ENCODE measurements at regions not wholly inside any gene's neighbourhood (a gene's known extent, or its start where the extent isn't known, plus 50 kb on each side); places are given as distances from the start of the nearest gene placed in this dataset.

DNA sequence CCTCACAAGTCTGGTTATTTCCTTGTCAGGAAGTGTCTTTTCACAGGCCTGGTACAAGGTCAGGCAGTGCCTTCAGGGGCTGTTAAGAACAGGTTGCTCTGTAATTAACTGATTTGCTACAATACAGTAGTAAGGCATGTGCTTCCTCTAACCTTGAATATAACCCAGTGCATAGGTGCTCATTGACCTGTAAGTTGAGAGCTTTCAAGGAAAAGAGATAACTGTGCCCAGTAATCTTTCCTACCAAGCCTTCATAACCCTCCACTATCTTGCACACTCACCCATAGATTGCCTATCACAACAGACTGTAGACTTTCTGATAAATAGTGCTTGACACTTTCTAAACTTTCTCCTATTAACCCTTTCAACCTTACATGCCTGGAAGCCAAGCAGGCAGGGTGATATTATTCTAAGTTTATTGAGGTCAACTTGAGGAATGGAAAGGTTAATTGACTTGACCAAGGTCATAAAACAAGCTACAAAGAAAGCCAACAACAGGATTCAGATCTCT lies 148.1 kb downstream of the PPARGC1A start:
- Histone ChIP-seq H4K20me1 (ENCODE audit: insufficient read depth, low read depth, low read length) (no peaks in the 10 kb centered on the region), H3K9me2 (replicated peaks; ENCODE audit: insufficient read depth, low read length) (no peaks in the 10 kb centered on the region), H3K27ac (ENCODE audit: low read length) (no peak overlapping the region), H3K4me3 (ENCODE audit: low read length) (no peak overlapping the region), H3K4me1 (ENCODE audit: low read length) (no peaks in the 10 kb centered on the region), H3K9ac (ENCODE audit: low read length) (no peak overlapping the region), H3K9me3 (ENCODE audit: low read length) (no peaks in the 10 kb centered on the region), H2AFZ (ENCODE audit: low read length) (no peak overlapping the region), H3K79me2 (ENCODE audit: low read length) (no peaks in the 10 kb centered on the region), H3K4me2 (ENCODE audit: low read depth, low read length, poor library complexity, severe bottlenecking) (no peak overlapping the region), H3K36me3 (ENCODE audit: insufficient read depth, low read length) (no peaks in the 10 kb centered on the region), H3K27me3 (ENCODE audit: low read length) (no peaks in the 10 kb centered on the region)
- no peak for DNase-seq

DNA sequence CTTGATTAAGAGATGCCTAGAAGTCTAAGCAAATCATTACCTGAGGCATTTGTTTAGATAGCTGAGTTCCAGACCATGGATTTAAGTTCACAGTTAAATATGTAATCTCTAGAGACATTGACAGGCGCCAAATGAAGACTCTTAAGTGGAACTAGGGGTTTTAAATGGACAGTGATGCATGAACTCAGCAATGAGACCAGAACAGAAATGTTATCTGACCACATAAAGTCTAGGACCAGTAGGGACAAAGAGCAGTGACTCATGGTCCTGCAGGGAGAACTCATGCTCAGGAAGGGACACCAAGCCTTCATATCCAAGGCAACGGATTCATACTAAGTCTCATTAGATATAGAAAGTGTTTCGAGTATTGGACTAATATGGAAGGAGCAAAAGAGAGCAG lies 152.3 kb downstream of the PPARGC1A start:
- no peaks in the 10 kb centered on the region for H3K4me1 ChIP-seq (ENCODE audit: low read length)
- no peak overlapping the region for H3K9ac ChIP-seq (ENCODE audit: low read length)

DNA sequence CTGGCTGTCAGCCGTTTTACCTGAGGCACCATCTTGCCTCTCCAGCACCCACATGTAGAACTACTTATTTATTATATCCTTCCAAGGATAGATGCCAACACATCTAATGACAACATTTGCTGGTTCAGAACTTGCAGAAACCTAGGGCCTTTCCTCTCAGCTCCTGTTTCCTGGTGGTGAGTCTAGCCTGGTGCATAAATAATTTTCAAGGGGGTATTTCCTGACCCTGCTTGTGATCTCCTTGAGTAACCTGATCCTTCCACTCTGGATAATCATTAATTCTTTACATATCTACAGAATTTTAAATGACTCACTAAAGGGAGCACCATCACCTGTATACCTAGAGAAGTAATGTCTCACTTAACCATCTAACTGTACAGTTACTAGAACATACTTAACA lies 153.4 kb downstream of the PPARGC1A start:
- H4K20me1 ChIP-seq (ENCODE audit: insufficient read depth, low read depth, low read length) = no peaks in the 10 kb centered on the region
- H3K79me2 ChIP-seq (ENCODE audit: low read length) = no peaks in the 10 kb centered on the region
- H3K9ac ChIP-seq (ENCODE audit: low read length) = no peak overlapping the region
- no peak overlapping the region for H3K27ac ChIP-seq (ENCODE audit: low read length)
- H3K9me2 ChIP-seq (replicated peaks; ENCODE audit: insufficient read depth, low read length) = no peaks in the 10 kb centered on the region
- no peak overlapping the region for H2AFZ ChIP-seq (ENCODE audit: low read length)
- H3K9me3 ChIP-seq (ENCODE audit: low read length) = no peaks in the 10 kb centered on the region
- no peak overlapping the region for H3K4me2 ChIP-seq (ENCODE audit: low read depth, low read length, poor library complexity, severe bottlenecking)
- H3K36me3 ChIP-seq (ENCODE audit: insufficient read depth, low read length) = no peaks in the 10 kb centered on the region
- no peak overlapping the region for H3K4me3 ChIP-seq (ENCODE audit: low read length)
- no peaks in the 10 kb centered on the region; the same call in 1 of the 2 replicates for H3K27me3 ChIP-seq (ENCODE audit: low read length)
- DNase-seq = no peak
- no peaks in the 10 kb centered on the region for H3K4me1 ChIP-seq (ENCODE audit: low read length)

More for the DNA sequence above, 152.3 kb downstream of the PPARGC1A start:
- Histone ChIP-seq H3K27ac (ENCODE audit: low read length) (no peak overlapping the region), H2AFZ (ENCODE audit: low read length) (no peak overlapping the region), H3K36me3 (ENCODE audit: insufficient read depth, low read length) (no peaks in the 10 kb centered on the region), H3K79me2 (ENCODE audit: low read length) (no peaks in the 10 kb centered on the region), H3K9me3 (ENCODE audit: low read length) (no peaks in the 10 kb centered on the region), H3K9me2 (replicated peaks; ENCODE audit: insufficient read depth, low read length) (no peaks in the 10 kb centered on the region), H3K27me3 (ENCODE audit: low read length) (no peaks in the 10 kb centered on the region; the same call in 1 of the 2 replicates), H3K4me3 (ENCODE audit: low read length) (no peak overlapping the region), H4K20me1 (ENCODE audit: insufficient read depth, low read depth, low read length) (no peaks in the 10 kb centered on the region), H3K4me2 (ENCODE audit: low read depth, low read length, poor library complexity, severe bottlenecking) (no peak overlapping the region)
- no peak for DNase-seq

DNA sequence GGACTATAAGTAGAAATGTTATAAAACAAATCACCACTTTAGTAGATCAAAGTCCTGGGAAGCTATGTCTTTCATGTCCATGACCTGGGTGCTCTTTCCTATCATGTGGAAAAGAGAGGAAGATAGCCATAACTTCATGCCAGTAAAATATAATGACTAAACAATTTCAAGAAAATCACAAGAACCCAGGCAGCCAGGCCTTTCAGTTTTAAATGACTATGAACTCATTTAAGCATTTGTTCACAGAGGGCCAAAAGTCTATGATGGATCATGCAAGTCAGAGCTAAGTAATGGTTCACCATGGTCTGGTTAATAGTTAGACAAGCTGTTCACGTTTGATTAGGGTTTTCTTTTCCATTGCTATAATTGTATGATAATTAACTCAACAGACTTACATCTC lies 155.8 kb downstream of the PPARGC1A start:
- H3K27me3 ChIP-seq (ENCODE audit: low read length) = no peaks in the 10 kb centered on the region; the same call in 1 of the 2 replicates
- no peaks in the 10 kb centered on the region for H3K36me3 ChIP-seq (ENCODE audit: insufficient read depth, low read length)
- no peak overlapping the region for H3K4me2 ChIP-seq (ENCODE audit: low read depth, low read length, poor library complexity, severe bottlenecking)
- no peaks in the 10 kb centered on the region for H3K9me3 ChIP-seq (ENCODE audit: low read length)
- no peak overlapping the region for H3K9ac ChIP-seq (ENCODE audit: low read length)
- no peaks in the 10 kb centered on the region for H4K20me1 ChIP-seq (ENCODE audit: insufficient read depth, low read depth, low read length)
- no peaks in the 10 kb centered on the region for H3K4me1 ChIP-seq (ENCODE audit: low read length)
- no peak overlapping the region for H3K27ac ChIP-seq (ENCODE audit: low read length)
- H2AFZ ChIP-seq (ENCODE audit: low read length) = no peak overlapping the region
- H3K9me2 ChIP-seq (replicated peaks; ENCODE audit: insufficient read depth, low read length) = no peaks in the 10 kb centered on the region
- H3K79me2 ChIP-seq (ENCODE audit: low read length) = no peaks in the 10 kb centered on the region
- no peak for DNase-seq
- no peak overlapping the region for H3K4me3 ChIP-seq (ENCODE audit: low read length)

DNA sequence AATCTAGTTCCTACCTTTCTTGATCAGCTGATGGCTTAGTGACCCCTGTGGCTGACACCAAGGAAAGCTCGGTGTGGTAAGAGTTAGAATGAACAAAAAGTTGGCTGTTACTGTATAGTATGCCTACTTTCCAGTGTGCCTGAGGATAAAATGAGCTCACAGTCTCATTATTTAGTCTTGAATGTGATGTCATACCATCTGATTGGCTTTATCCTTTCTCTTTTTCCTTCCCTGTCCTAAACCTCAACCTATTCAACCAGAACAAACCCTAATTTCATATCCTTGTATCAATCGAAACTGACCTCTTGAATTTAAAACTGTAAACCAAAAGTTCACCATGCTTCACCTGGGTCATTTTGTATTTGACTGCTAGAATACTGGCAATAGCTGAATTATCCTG lies 156.4 kb downstream of the PPARGC1A start:
- Histone ChIP-seq H3K27ac (ENCODE audit: low read length) (no peak overlapping the region), H3K79me2 (ENCODE audit: low read length) (no peaks in the 10 kb centered on the region), H3K9ac (ENCODE audit: low read length) (no peak overlapping the region), H3K36me3 (ENCODE audit: insufficient read depth, low read length) (no peaks in the 10 kb centered on the region), H3K9me2 (replicated peaks; ENCODE audit: insufficient read depth, low read length) (no peaks in the 10 kb centered on the region), H3K4me2 (ENCODE audit: low read depth, low read length, poor library complexity, severe bottlenecking) (no peak overlapping the region), H3K4me3 (ENCODE audit: low read length) (no peak overlapping the region), H4K20me1 (ENCODE audit: insufficient read depth, low read depth, low read length) (no peaks in the 10 kb centered on the region), H3K4me1 (ENCODE audit: low read length) (no peaks in the 10 kb centered on the region), H2AFZ (ENCODE audit: low read length) (no peak overlapping the region), H3K9me3 (ENCODE audit: low read length) (no peaks in the 10 kb centered on the region), H3K27me3 (ENCODE audit: low read length) (no peaks in the 10 kb centered on the region; the same call in 1 of the 2 replicates)
- DNase-seq = no peak

DNA sequence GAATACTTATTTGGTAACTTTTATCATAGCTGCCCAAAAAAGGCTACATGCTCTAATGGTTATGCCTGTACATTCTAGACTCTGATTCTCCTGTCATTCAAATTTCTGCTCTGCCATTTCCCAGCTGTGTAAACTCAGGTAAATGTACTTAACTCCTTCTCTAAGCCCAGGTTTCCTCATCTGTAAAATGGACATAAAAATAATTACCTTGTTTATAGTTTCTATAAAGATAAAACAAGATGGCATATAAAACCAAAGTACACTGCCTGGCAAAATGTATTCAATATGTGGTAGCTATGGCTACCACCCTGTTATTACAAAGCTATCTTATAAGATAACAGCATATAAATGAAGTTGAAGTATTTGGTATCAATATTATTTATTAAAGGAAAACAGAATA lies 158.8 kb downstream of the PPARGC1A start:
- Histone ChIP-seq H3K4me3 (ENCODE audit: low read length) (no peak overlapping the region), H3K4me2 (ENCODE audit: low read depth, low read length, poor library complexity, severe bottlenecking) (no peak overlapping the region), H3K9me2 (replicated peaks; ENCODE audit: insufficient read depth, low read length) (no peaks in the 10 kb centered on the region), H3K36me3 (ENCODE audit: insufficient read depth, low read length) (no peaks in the 10 kb centered on the region), H3K27me3 (ENCODE audit: low read length) (no peaks in the 10 kb centered on the region; the same call in 1 of the 2 replicates), H2AFZ (ENCODE audit: low read length) (no peak overlapping the region), H3K9me3 (ENCODE audit: low read length) (no peaks in the 10 kb centered on the region), H3K9ac (ENCODE audit: low read length) (no peak overlapping the region), H3K27ac (ENCODE audit: low read length) (no peak overlapping the region), H4K20me1 (ENCODE audit: insufficient read depth, low read depth, low read length) (no peaks in the 10 kb centered on the region), H3K79me2 (ENCODE audit: low read length) (no peaks in the 10 kb centered on the region), H3K4me1 (ENCODE audit: low read length) (no peaks in the 10 kb centered on the region)
- DNase-seq = no peak

DNA sequence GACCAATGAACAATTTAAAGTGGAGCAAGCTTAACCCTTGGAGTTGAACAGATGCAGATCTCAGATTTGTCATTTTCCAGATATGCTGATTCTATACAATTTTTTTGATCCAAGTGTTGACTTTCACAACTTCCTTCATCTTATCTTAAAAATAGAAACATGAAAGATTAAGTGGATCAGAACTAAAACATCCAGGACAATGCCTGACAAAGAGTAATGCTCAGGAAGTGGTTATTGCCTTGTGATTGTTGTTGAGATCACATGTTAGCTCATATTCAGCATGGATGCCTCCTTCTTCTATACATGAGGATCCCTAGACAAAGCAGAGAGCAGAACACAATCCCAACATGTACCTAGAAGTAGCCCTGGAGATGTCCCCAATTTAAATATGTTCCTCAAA lies 160.9 kb downstream of the PPARGC1A start:
- Histone ChIP-seq H3K4me3 (ENCODE audit: low read length) (no peak overlapping the region), H4K20me1 (ENCODE audit: insufficient read depth, low read depth, low read length) (no peaks in the 10 kb centered on the region), H3K9ac (ENCODE audit: low read length) (no peak overlapping the region), H3K9me2 (replicated peaks; ENCODE audit: insufficient read depth, low read length) (no peaks in the 10 kb centered on the region), H3K79me2 (ENCODE audit: low read length) (no peaks in the 10 kb centered on the region), H3K36me3 (ENCODE audit: insufficient read depth, low read length) (no peaks in the 10 kb centered on the region), H3K27me3 (ENCODE audit: low read length) (no peaks in the 10 kb centered on the region; the same call in 1 of the 2 replicates), H2AFZ (ENCODE audit: low read length) (no peak overlapping the region), H3K4me1 (ENCODE audit: low read length) (no peaks in the 10 kb centered on the region), H3K9me3 (ENCODE audit: low read length) (no peaks in the 10 kb centered on the region), H3K4me2 (ENCODE audit: low read depth, low read length, poor library complexity, severe bottlenecking) (no peak overlapping the region), H3K27ac (ENCODE audit: low read length) (no peak overlapping the region)
- no peak for DNase-seq

DNA sequence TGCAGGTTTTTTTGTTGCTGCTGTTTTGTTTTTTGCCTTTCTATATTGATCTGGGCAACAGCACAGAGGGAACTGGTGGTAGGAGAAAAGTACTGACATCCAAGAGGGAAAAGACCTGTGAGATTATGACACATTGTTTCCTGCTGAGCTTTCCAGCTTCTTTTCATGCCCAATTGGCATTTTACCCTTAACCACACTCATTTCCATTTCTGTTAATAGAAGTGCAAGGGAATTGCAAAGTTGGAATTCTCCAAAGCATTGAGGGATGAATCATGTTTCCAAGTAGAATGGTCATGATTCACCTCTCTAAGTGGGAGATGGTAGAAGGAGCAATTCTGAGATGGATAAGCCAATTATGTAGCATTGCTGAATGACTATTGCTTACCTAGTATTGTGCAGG lies 161.5 kb downstream of the PPARGC1A start:
- no peaks in the 10 kb centered on the region for H3K9me3 ChIP-seq (ENCODE audit: low read length)
- H3K27me3 ChIP-seq (ENCODE audit: low read length) = no peaks in the 10 kb centered on the region; the same call in 1 of the 2 replicates
- H3K36me3 ChIP-seq (ENCODE audit: insufficient read depth, low read length) = no peaks in the 10 kb centered on the region
- no peak overlapping the region for H3K27ac ChIP-seq (ENCODE audit: low read length)
- H3K4me1 ChIP-seq (ENCODE audit: low read length) = no peaks in the 10 kb centered on the region
- no peak overlapping the region for H3K9ac ChIP-seq (ENCODE audit: low read length)
- H3K79me2 ChIP-seq (ENCODE audit: low read length) = no peaks in the 10 kb centered on the region
- H4K20me1 ChIP-seq (ENCODE audit: insufficient read depth, low read depth, low read length) = no peaks in the 10 kb centered on the region
- H2AFZ ChIP-seq (ENCODE audit: low read length) = no peak overlapping the region
- no peaks in the 10 kb centered on the region for H3K9me2 ChIP-seq (replicated peaks; ENCODE audit: insufficient read depth, low read length)
- H3K4me2 ChIP-seq (ENCODE audit: low read depth, low read length, poor library complexity, severe bottlenecking) = no peak overlapping the region
- no peak for DNase-seq
- no peak overlapping the region for H3K4me3 ChIP-seq (ENCODE audit: low read length)

DNA sequence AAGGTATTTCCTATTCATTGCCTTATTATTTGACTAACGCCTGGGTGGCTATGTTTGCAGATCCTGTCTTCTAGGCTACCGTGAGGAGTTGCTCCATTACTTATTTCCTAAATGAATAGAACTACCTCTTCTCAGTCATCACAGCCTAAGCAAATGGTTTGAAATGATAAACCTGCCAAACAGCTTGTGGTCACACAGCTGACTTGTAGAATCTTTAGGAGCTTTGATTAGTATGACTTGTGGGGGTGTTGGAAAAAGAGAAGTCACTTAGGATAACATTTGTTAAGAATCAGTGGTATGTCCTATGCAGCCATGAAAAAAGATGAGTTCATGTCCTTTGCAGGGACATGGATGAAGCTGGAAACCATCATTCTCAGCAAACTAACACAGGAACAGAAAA lies 169.3 kb downstream of the PPARGC1A start:
- Histone ChIP-seq H3K4me2 (ENCODE audit: low read depth, low read length, poor library complexity, severe bottlenecking) (no peak overlapping the region), H2AFZ (ENCODE audit: low read length) (no peak overlapping the region), H3K27me3 (ENCODE audit: low read length) (no peaks in the 10 kb centered on the region), H3K27ac (ENCODE audit: low read length) (no peak overlapping the region), H3K9me2 (replicated peaks; ENCODE audit: insufficient read depth, low read length) (no peaks in the 10 kb centered on the region), H3K4me3 (ENCODE audit: low read length) (no peak overlapping the region), H3K36me3 (ENCODE audit: insufficient read depth, low read length) (no peaks in the 10 kb centered on the region), H4K20me1 (ENCODE audit: insufficient read depth, low read depth, low read length) (no peaks in the 10 kb centered on the region), H3K9ac (ENCODE audit: low read length) (no peak overlapping the region), H3K79me2 (ENCODE audit: low read length) (no peaks in the 10 kb centered on the region), H3K4me1 (ENCODE audit: low read length) (no peaks in the 10 kb centered on the region), H3K9me3 (ENCODE audit: low read length) (no peaks in the 10 kb centered on the region)
- no peak for DNase-seq
